ENCODE measurements at regions not wholly inside any gene's neighbourhood (a gene's known extent, or its start where the extent isn't known, plus 50 kb on each side); places are given as distances from the start of the nearest gene placed in this dataset.

DNA sequence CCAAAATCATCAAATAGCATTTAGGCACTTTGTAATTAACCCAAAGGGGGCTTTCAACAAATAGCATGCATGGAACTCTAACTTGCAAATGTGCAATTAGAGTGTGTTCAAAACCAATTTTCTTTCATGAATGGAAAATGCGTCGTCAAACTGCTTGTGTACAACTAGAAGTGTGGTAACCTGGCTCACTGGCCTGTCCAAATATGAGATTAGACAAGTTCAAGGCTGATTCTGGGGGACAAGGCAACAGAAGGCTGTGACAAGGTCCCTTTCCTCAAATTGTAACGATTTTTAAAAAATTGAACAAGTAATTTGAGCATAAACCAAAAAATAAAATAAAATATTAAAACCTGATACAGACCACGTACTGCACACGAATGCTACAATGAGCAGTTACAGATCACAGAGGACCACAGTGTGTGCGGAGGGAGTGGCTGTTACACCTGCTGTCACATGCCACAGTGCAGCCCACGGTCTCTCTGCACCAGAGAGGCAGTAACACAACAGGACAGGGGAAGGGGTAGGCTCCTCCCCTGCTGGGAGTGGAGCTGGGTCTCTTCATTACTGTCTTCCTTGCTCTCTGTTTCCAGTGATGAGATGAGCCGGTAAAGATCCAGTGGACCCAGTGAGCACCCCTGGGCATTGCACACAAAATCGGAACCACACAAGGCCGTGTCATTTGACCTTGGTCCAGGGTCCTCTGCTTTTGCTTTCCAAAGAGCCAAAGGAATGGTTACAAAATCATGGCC is 252.2 kb upstream of the PDE10A start:
- TF ChIP-seq SMC3 (IDR thresholded peaks at IDR 0.05; ENCODE audit: low read depth, low read length) (no peak), RFX5 (IDR thresholded peaks at IDR 0.05; ENCODE audit: low read depth, low read length) (no peak), BHLHE40 (IDR thresholded peaks at IDR 0.05; ENCODE audit: low read depth, low read length) (no peak), POLR2A (IDR thresholded peaks at IDR 0.05; ENCODE audit: low read depth, low read length) (no peak), RAD21 (IDR thresholded peaks at IDR 0.05; ENCODE audit: low read length) (no peak)
- CTCF ChIA-PET = no interaction called here

More for the DNA sequence above, 252.2 kb upstream of the PDE10A start:
- H3K9ac ChIP-seq (ENCODE audit: low read depth, low read length) = no peak overlapping the region
- no peaks in the 10 kb centered on the region for H3K9me3 ChIP-seq (ENCODE audit: control insufficient read depth, insufficient read depth, low read length)
- no peak overlapping the region for H2AK9ac ChIP-seq (replicated peaks; ENCODE audit: low read depth, low read length, poor library complexity)
- H3K4ac ChIP-seq (ENCODE audit: low read depth, low read length) = no peak overlapping the region
- H3K27me3 ChIP-seq (ENCODE audit: control insufficient read depth, insufficient read depth, low read length) = no peaks in the 10 kb centered on the region
- WGBS, 2 experiments (ENCODE audit: extremely low coverage in 2 of 2, insufficient read length in 1 of 2) = 90% methylated on average over 3 of the region's 10 CpGs; no CpG with 5 or more reads in 1 of the 2 experiments
- H3K18ac ChIP-seq (ENCODE audit: low read depth, low read length) = no peak overlapping the region
- dilution Hi-C loops (cut with HindIII; ENCODE audit: low sequenced_read_pairs, unreplicated experiment) = no loop called here
- no peak overlapping the region for H3K56ac ChIP-seq (ENCODE audit: extremely low read depth, insufficient read depth, low read length)
- H3K14ac ChIP-seq (replicated peaks; ENCODE audit: low read depth, low read length) = no peak overlapping the region
- in situ Hi-C loops (cut with MboI; ENCODE audit: low sequenced_read_pairs) = no loop called here
- H2BK120ac ChIP-seq (ENCODE audit: low read depth, low read length) = no peak overlapping the region
- no peak overlapping the region for H3K27ac ChIP-seq (ENCODE audit: insufficient read depth, low read length)
- DNase-seq = no peak
- no peak overlapping the region for H2BK5ac ChIP-seq (ENCODE audit: low read depth, low read length, poor library complexity, severe bottlenecking)
- H3K4me2 ChIP-seq (ENCODE audit: low read depth, low read length) = no peak overlapping the region
- H3K9me1 ChIP-seq (ENCODE audit: insufficient read depth, low read length) = no peaks in the 10 kb centered on the region
- H3K36me3 ChIP-seq (ENCODE audit: control insufficient read depth, insufficient read depth, low read length) = peaks cover 8% of the 10 kb centered on the region
- no peaks in the 10 kb centered on the region for H4K20me1 ChIP-seq (ENCODE audit: insufficient read depth, low read length)
- ATAC-seq (ENCODE audit: low read depth) = no peak
- POLR2A ChIA-PET (ENCODE audit: unreplicated experiment) = no interaction called here
- BruUV-seq (replicated peaks) = no TSS peak
- H3K23ac ChIP-seq (ENCODE audit: low read depth, low read length) = no peak overlapping the region
- 0 out of 4 replicates have a peak, but pooled peaks cover 0 to 4% of the 10 kb centered on the region in 2 experiments for H3K79me1 ChIP-seq (ENCODE audit: low read depth in 1 of 2, low read length in 2 of 2)
- H4K5ac ChIP-seq (ENCODE audit: low read depth, low read length) = no peak overlapping the region
- intact Hi-C loops (cut with micrococcal nuclease) = no loop called here
- H4K8ac ChIP-seq (ENCODE audit: low read depth in 2 of 2, low read length in 2 of 2) = no peak overlapping the region
- H3K4me3 ChIP-seq (ENCODE audit: insufficient read depth, low read depth, low read length) = no peak overlapping the region
- H2AFZ ChIP-seq (replicated peaks; ENCODE audit: low read length, poor library complexity) = no peak overlapping the region
- H3K4me1 ChIP-seq (ENCODE audit: control insufficient read depth, insufficient read depth, low read length) = peaks cover 9% of the 10 kb centered on the region
- H2BK15ac ChIP-seq (ENCODE audit: low read depth, low read length) = no peak overlapping the region
- no peak overlapping the region for H2AK5ac ChIP-seq (ENCODE audit: low read depth, low read length)
- no peak overlapping the region for H2BK20ac ChIP-seq (ENCODE audit: low read depth, low read length)
- no peak overlapping the region for H4K91ac ChIP-seq (ENCODE audit: insufficient read depth, low read depth, low read length)
